Activated CD8-positive, alpha-beta T cell treated with anti-CD3 and anti-CD28 coated beads for 36 hours (primary cell): ENCODE measurements at regions not wholly inside any gene's neighbourhood (a gene's known extent, or its start where the extent isn't known, plus 50 kb on each side); places are given as distances from the start of the nearest gene placed in this dataset.

Source experiments
- ATAC-seq: fragments of 200-7000 bp; cut with Tn5 transposase; one replicate; pipeline ENCODE4 v1.10.0; 2021; ENCODE audit warnings: mild to moderate bottlenecking, moderate library complexity
- CTCF ChIA-PET: fragments of 350-600 bp; sonication (Branson Sonifier 250); formaldehyde crosslinking; loops from one replicate; lab custom pipeline; 2021; ENCODE audit warnings: antibody characterized with exemption; lab: Charles Lee
- POLR2A ChIA-PET: fragments of 350-600 bp; sonication (Branson Sonifier 250); formaldehyde crosslinking; loops from one replicate; lab custom pipeline; 2021; ENCODE audit warnings: antibody characterized with exemption; lab: Charles Lee
- DNase-seq: peaks from one replicate; pipeline ENCODE4 v3.0.0-alpha.2; 2020
- H3K27ac Mint-ChIP-seq: one replicate; pipeline ENCODE4 v1.8.0; 2021; ENCODE audit warnings: mild to moderate bottlenecking, mixed read lengths
- H3K27me3 Mint-ChIP-seq: one replicate; pipeline ENCODE4 v1.8.0; 2021; ENCODE audit warnings: mixed read lengths
- H3K36me3 Mint-ChIP-seq: one replicate; pipeline ENCODE4 v1.8.0; 2021; ENCODE audit warnings: low read depth, mixed read lengths
- H3K4me1 Mint-ChIP-seq: one replicate; pipeline ENCODE4 v1.8.0; 2021; ENCODE audit warnings: low read depth, mixed read lengths
- H3K4me3 Mint-ChIP-seq: one replicate; pipeline ENCODE4 v1.8.0; 2021; ENCODE audit warnings: mild to moderate bottlenecking, moderate library complexity, mixed read lengths
- H3K9me3 Mint-ChIP-seq: one replicate; pipeline ENCODE4 v1.8.0; 2021; ENCODE audit warnings: mixed read lengths
- CTCF ChIP-seq: fragments of 200-600 bp; IDR thresholded peaks from one replicate; pipeline ENCODE4 v1.8.0; 2022; ENCODE audit warnings: antibody characterized with exemption, mild to moderate bottlenecking
- intact Hi-C: fragments of 100-400 bp; cut with micrococcal nuclease; formaldehyde crosslinking; loops from one replicate; pipeline ENCODE4 v1.10.0; 2022

GRCh38 chr4:123804196-123804721, 407.7 kb downstream of the SPRY1 start:
- Mint-ChIP-seq H3K27ac (no peak overlapping the region), H3K27me3 (peaks cover 3% of the 10 kb centered on the region), H3K9me3 (no peaks in the 10 kb centered on the region), H3K36me3 (no peaks in the 10 kb centered on the region), H3K4me3 (no peak overlapping the region), H3K4me1 (no peaks in the 10 kb centered on the region)
- intact Hi-C loops: no loop called here
- DNase-seq: no peak
- no peak for TF ChIP-seq CTCF
- ChIA-PET POLR2A (no interaction called here), CTCF (interaction anchor here (0.9 kb wide), 1 partner anchor 10 kb away, joined by 3 read pairs; no protein-coding TSS in a partner anchor)
- ATAC-seq: no peak

GRCh38 chr4:123806056-123806455, 409.5 kb downstream of the SPRY1 start:
- ATAC-seq (no peak), DNase-seq (no peak)
- Mint-ChIP-seq H3K4me3 (no peak overlapping the region), H3K4me1 (no peaks in the 10 kb centered on the region), H3K9me3 (no peaks in the 10 kb centered on the region), H3K27me3 (peaks cover 3% of the 10 kb centered on the region), H3K36me3 (no peaks in the 10 kb centered on the region), H3K27ac (no peak overlapping the region)
- CTCF ChIA-PET: no interaction called here
- no peak for TF ChIP-seq CTCF
- POLR2A ChIA-PET: no interaction called here
- intact Hi-C loops: no loop called here

- ChIA-PET CTCF (no interaction called here), POLR2A (no interaction called here)
- Mint-ChIP-seq H3K36me3 (no peaks in the 10 kb centered on the region), H3K27ac (no peak overlapping the region), H3K4me3 (no peak overlapping the region), H3K4me1 (no peaks in the 10 kb centered on the region), H3K9me3 (no peaks in the 10 kb centered on the region), H3K27me3 (peaks cover 3% of the 10 kb centered on the region)
- no peak for ATAC-seq
- intact Hi-C loops: no loop called here
- no peak for TF ChIP-seq CTCF
- no peak for DNase-seq
Observed at GRCh38 chr4:123807187-123807586, 410.6 kb downstream of the SPRY1 start.

- Mint-ChIP-seq H3K27ac (no peak overlapping the region), H3K36me3 (no peaks in the 10 kb centered on the region), H3K9me3 (no peaks in the 10 kb centered on the region), H3K4me1 (no peaks in the 10 kb centered on the region), H3K27me3 (peaks cover 1% of the 10 kb centered on the region), H3K4me3 (no peak overlapping the region)
- ATAC-seq: no peak
- TF ChIP-seq CTCF: no peak
- intact Hi-C loops: no loop called here
- DNase-seq: no peak
- POLR2A ChIA-PET: no interaction called here
- CTCF ChIA-PET: no interaction called here
Observed at GRCh38 chr4:123807866-123808265, 411.3 kb downstream of the SPRY1 start.

GRCh38 chr4:123809864-123810263, 413.3 kb downstream of the SPRY1 start:
- CTCF ChIA-PET: no interaction called here
- no peaks in the 10 kb centered on the region for H3K36me3 Mint-ChIP-seq
- ATAC-seq (no peak), DNase-seq (no peak)
- no peak overlapping the region for H3K4me3 Mint-ChIP-seq
- H3K9me3 Mint-ChIP-seq: no peaks in the 10 kb centered on the region
- H3K27ac Mint-ChIP-seq: no peak overlapping the region
- POLR2A ChIA-PET: interaction anchor here (0.6 kb wide), 1 partner anchor 87 kb away, joined by 3 read pairs; no protein-coding TSS in a partner anchor
- no peak for TF ChIP-seq CTCF
- H3K27me3 Mint-ChIP-seq: no peaks in the 10 kb centered on the region
- H3K4me1 Mint-ChIP-seq: no peaks in the 10 kb centered on the region
- intact Hi-C loops: no loop called here
